SK-N-SH (cell line): ENCODE measurements at regions not wholly inside any gene's neighbourhood (a gene's known extent, or its start where the extent isn't known, plus 50 kb on each side); places are given as distances from the start of the nearest gene placed in this dataset.

Source experiments
- CTCF ChIA-PET: fragments of 300-600, 350-600 bp; formaldehyde crosslinking; extraction: SDS; loops from one replicate; lab custom pipeline; 2021; lab: Yijun Ruan, JAX
- POLR2A ChIA-PET: fragments of 350-600 bp; sonication (Branson Sonifier 250); formaldehyde crosslinking; extraction: SDS; loops from one replicate; lab custom pipeline; 2020; ENCODE audit warnings: antibody characterized with exemption, inconsistent platforms; lab: Yijun Ruan, JAX
- DNase-seq: peaks from one replicate; pipeline ENCODE4 v3.0.0; 2012
- H2AFZ ChIP-seq: fragments of 200-600 bp; sonication (generic); 2 replicates; pipeline ENCODE4 v1.8.1; 2016; ENCODE audit warnings: antibody characterized with exemption, mild to moderate bottlenecking, low read depth
- H3F3A ChIP-seq: fragments of 200-600 bp; sonication (generic); replicated peaks from 2 replicates; pipeline ENCODE3; 2016; ENCODE audit warnings: antibody characterized with exemption, mild to moderate bottlenecking; ENCODE audit not compliant: insufficient read depth
- H3K27ac ChIP-seq, 2 experiments: fragments of 200-500 bp in 1 of 2; fragments of 200-600 bp in 1 of 2; sonication (Bioruptor generic) in 1 of 2; sonication (generic), shearing (Covaris generic) in 1 of 2; 2 replicates each; pipeline versions ENCODE4 v1.5.1 to v1.6.1; 2014 to 2016; ENCODE audit warnings: low read depth in 2 of 2, inconsistent platforms in 1 of 2, low read length in 1 of 2, mild to moderate bottlenecking in 1 of 2, mixed read lengths in 1 of 2
- H3K27me3 ChIP-seq: fragments of 200-600 bp; sonication (generic), shearing (Covaris generic); 2 replicates; pipeline ENCODE4 v1.6.1; 2016; ENCODE audit warnings: mixed run types; ENCODE audit not compliant: insufficient read depth
- H3K36me3 ChIP-seq, 2 experiments: fragments of 200-500 bp in 1 of 2; fragments of 200-600 bp in 1 of 2; sonication (Bioruptor generic) in 1 of 2; sonication (generic) in 1 of 2; replicated peaks in 1 of 2; 2 replicates each; pipeline versions ENCODE3 to v1.5.1; 2014 to 2016; ENCODE audit warnings: low read length in 1 of 2, mild to moderate bottlenecking in 1 of 2; ENCODE audit not compliant: insufficient read depth in 2 of 2, control insufficient read depth in 1 of 2
- H3K4me1 ChIP-seq, 2 experiments: fragments of 200-500 bp in 1 of 2; fragments of 200-600 bp in 1 of 2; sonication (Bioruptor generic) in 1 of 2; sonication (generic), shearing (Covaris generic) in 1 of 2; 2 replicates each; pipeline versions ENCODE4 v1.5.1 to v1.6.1; 2014 to 2016; ENCODE audit warnings: low read depth in 1 of 2, low read length in 1 of 2, mixed run types in 1 of 2; ENCODE audit not compliant: insufficient read depth in 2 of 2, control insufficient read depth in 1 of 2
- H3K4me2 ChIP-seq: fragments of 200-600 bp; sonication (generic), shearing (Covaris generic); 2 replicates; pipeline ENCODE4 v1.6.1; 2017; ENCODE audit warnings: mixed run types
- H3K4me3 ChIP-seq, 2 experiments: fragments of 200-500 bp in 1 of 2; fragments of 200-600 bp in 1 of 2; sonication (Bioruptor generic) in 1 of 2; sonication (generic), shearing (Covaris generic) in 1 of 2; 2 replicates each; pipeline versions ENCODE4 v1.5.1 to v1.8.1; 2014 to 2016; ENCODE audit warnings: low read depth in 2 of 2, inconsistent platforms in 1 of 2, low read length in 1 of 2, mild to moderate bottlenecking in 1 of 2, mixed read lengths in 1 of 2, moderate library complexity in 1 of 2
- H3K79me2 ChIP-seq: fragments of 200-600 bp; sonication (generic); 2 replicates; pipeline ENCODE4 v1.8.1; 2017; ENCODE audit warnings: mild to moderate bottlenecking; ENCODE audit not compliant: insufficient read depth
- H3K9ac ChIP-seq: fragments of 200-600 bp; sonication (generic); 2 replicates; pipeline ENCODE4 v1.6.1; 2017; ENCODE audit warnings: mixed run types
- H3K9me2 ChIP-seq: fragments of 200-600 bp; sonication (generic); 2 replicates; pipeline ENCODE4 v1.6.1; 2017; ENCODE audit warnings: mixed run types
- H3K9me3 ChIP-seq: fragments of 200-600 bp; sonication (generic); 2 replicates; pipeline ENCODE4 v1.6.1; 2017; ENCODE audit warnings: mixed run types, mild to moderate bottlenecking, moderate library complexity
- H4K20me1 ChIP-seq: fragments of 200-600 bp; sonication (generic); 2 replicates; pipeline ENCODE4 v1.6.1; 2017; ENCODE audit warnings: mild to moderate bottlenecking, mixed run types; ENCODE audit not compliant: insufficient read depth
- CHD2 ChIP-seq: fragments of 150-350 bp; IDR thresholded peaks from 2 replicates; pipeline ENCODE4 v1.6.1; 2018; ENCODE audit warnings: low read length; ENCODE audit not compliant: partially characterized antibody
- ELF1 ChIP-seq: IDR thresholded peaks from 2 replicates; pipeline ENCODE4 v1.4.0; 2012
- EZH2phosphoT487 ChIP-seq: fragments of 200-600 bp; sonication (generic); IDR thresholded peaks from 2 replicates; pipeline ENCODE4 v1.6.1; 2017; ENCODE audit warnings: low read depth, mixed run types, mild to moderate bottlenecking, antibody characterized with exemption, moderate library complexity, borderline replicate concordance
- FOSL2 ChIP-seq: IDR thresholded peaks from 2 replicates; pipeline ENCODE4 v1.4.0; 2012; ENCODE audit warnings: low read depth, mild to moderate bottlenecking, moderate library complexity, borderline replicate concordance
- FOXJ3 ChIP-seq: sonication (generic); formaldehyde crosslinking; IDR thresholded peaks from 2 replicates; pipeline ENCODE4 v1.5.1; 2020; ENCODE audit warnings: mild to moderate bottlenecking, missing genetic modification reagents
- FOXM1 ChIP-seq: IDR thresholded peaks from 2 replicates; pipeline ENCODE4 v1.4.0; 2012; ENCODE audit warnings: low read depth, mild to moderate bottlenecking
- GABPA ChIP-seq: IDR thresholded peaks from 2 replicates; pipeline ENCODE4 v1.4.0; 2012; ENCODE audit warnings: low read depth, mild to moderate bottlenecking
- GATA2 ChIP-seq: sonication (generic); formaldehyde crosslinking; IDR thresholded peaks from 2 replicates; pipeline ENCODE4 v1.5.0; 2020; ENCODE audit warnings: mild to moderate bottlenecking, missing genetic modification reagents
- IRF3 ChIP-seq: fragments of 150-350 bp; IDR thresholded peaks from 2 replicates; pipeline ENCODE4 v1.6.1; 2016; ENCODE audit warnings: mild to moderate bottlenecking, low read depth, low read length
- MXI1 ChIP-seq: IDR thresholded peaks from 2 replicates; pipeline ENCODE4 v1.6.1; 2012; ENCODE audit warnings: mild to moderate bottlenecking, low read depth, low read length, improper control_type of control experiment
- RCOR1 ChIP-seq: fragments of 150-350 bp; IDR thresholded peaks from 2 replicates; pipeline ENCODE4 v1.6.1; 2017; ENCODE audit warnings: antibody characterized with exemption, low read length
- REST ChIP-seq: IDR thresholded peaks from 2 replicates; pipeline ENCODE4 v1.6.1; 2012; ENCODE audit warnings: mild to moderate bottlenecking, low read depth, low read length, moderate library complexity
- RFX5 ChIP-seq: IDR thresholded peaks from 2 replicates; pipeline ENCODE4 v1.6.1; 2012; ENCODE audit warnings: mild to moderate bottlenecking, improper control_type of control experiment, low read length
- SIN3A ChIP-seq: IDR thresholded peaks from 2 replicates; pipeline ENCODE4 v1.6.1; 2012; ENCODE audit warnings: low read depth, mild to moderate bottlenecking, low read length, moderate library complexity, borderline replicate concordance
- SMC3 ChIP-seq: IDR thresholded peaks from 2 replicates; pipeline ENCODE4 v1.6.1; 2012; ENCODE audit warnings: low read depth, low read length, improper control_type of control experiment
- TAF1 ChIP-seq: IDR thresholded peaks from 2 replicates; pipeline ENCODE4 v1.6.1; 2012; ENCODE audit warnings: low read depth, mild to moderate bottlenecking, low read length, moderate library complexity, borderline replicate concordance
- USF1 ChIP-seq: IDR thresholded peaks from 2 replicates; pipeline ENCODE4 v1.4.0; 2012; ENCODE audit warnings: low read depth, borderline replicate concordance
- USF2 ChIP-seq: fragments of 150-350 bp; IDR thresholded peaks from 2 replicates; pipeline ENCODE4 v1.6.1; 2017; ENCODE audit warnings: antibody characterized with exemption, low read length, low read depth, borderline replicate concordance
- whole genome bisulfite sequencing: methylation state at CpG from one replicate; pipeline ENCODE4 v1.1.6; 2017; ENCODE audit warnings: low lambda C conversion rate; 5-methylcytosine and 5-hydroxymethylcytosine counted together
- TF ChIP-seq, protein P1 (sequence below): IDR thresholded peaks from 2 replicates; pipeline ENCODE4 v1.4.0; 2012; ENCODE audit warnings: low read depth, borderline replicate concordance

- Histone ChIP-seq H3K27ac (no peak overlapping the region), H3K4me1 (no peaks in the 10 kb centered on the region), H3K9ac (no peak overlapping the region), H3K36me3 (no peaks in the 10 kb centered on the region), H3K27me3 (no peaks in the 10 kb centered on the region), H3K79me2 (no peaks in the 10 kb centered on the region), H3K4me2 (no peak overlapping the region), H3K9me3 (no peaks in the 10 kb centered on the region), H3K9me2 (no peaks in the 10 kb centered on the region), H3F3A (no peaks in the 10 kb centered on the region), H2AFZ (no peak overlapping the region), H4K20me1 (no peaks in the 10 kb centered on the region), H3K4me3 (no peak overlapping the region)
- CTCF ChIA-PET: no interaction called here
- TF ChIP-seq TAF1 (no peak), CHD2 (no peak), GABPA (no peak), FOXM1 (no peak), SIN3A (no peak), GATA2 (CRISPR knock-in tag) (no peak), IRF3 (no peak), USF2 (no peak), FOXJ3 (CRISPR knock-in tag) (no peak), USF1 (no peak), REST (no peak), RFX5 (no peak), FOSL2 (no peak), ELF1 (no peak), SMC3 (no peak), MXI1 (no peak), EZH2phosphoT487 (no peak), RCOR1 (no peak)
- TF ChIP-seq, protein P1, sequence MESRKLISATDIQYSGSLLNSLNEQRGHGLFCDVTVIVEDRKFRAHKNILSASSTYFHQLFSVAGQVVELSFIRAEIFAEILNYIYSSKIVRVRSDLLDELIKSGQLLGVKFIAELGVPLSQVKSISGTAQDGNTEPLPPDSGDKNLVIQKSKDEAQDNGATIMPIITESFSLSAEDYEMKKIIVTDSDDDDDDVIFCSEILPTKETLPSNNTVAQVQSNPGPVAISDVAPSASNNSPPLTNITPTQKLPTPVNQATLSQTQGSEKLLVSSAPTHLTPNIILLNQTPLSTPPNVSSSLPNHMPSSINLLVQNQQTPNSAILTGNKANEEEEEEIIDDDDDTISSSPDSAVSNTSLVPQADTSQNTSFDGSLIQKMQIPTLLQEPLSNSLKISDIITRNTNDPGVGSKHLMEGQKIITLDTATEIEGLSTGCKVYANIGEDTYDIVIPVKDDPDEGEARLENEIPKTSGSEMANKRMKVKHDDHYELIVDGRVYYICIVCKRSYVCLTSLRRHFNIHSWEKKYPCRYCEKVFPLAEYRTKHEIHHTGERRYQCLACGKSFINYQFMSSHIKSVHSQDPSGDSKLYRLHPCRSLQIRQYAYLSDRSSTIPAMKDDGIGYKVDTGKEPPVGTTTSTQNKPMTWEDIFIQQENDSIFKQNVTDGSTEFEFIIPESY: no peak
- POLR2A ChIA-PET: no interaction called here
- 56% methylated on average over 4 of the region's 4 CpGs for WGBS
- no peak for DNase-seq
Measured at GRCh38 chr1:199723250-199723956, 304.1 kb upstream of the NR5A2 start.
